Sigmoid colon (tissue), 6 donors: ENCODE measurements at regions not wholly inside any gene's neighbourhood (a gene's known extent, or its start where the extent isn't known, plus 50 kb on each side); places are given as distances from the start of the nearest gene placed in this dataset.

Experiments
- DNase-seq: peaks from one replicate; pipeline ENCODE4 v3.0.0-alpha.2; 2019
- H3K27ac ChIP-seq, 4 donors: fragments of 200-600 bp; sonication (generic); one replicate each; pipeline ENCODE4 v1.5.1; 2016 to 2019; ENCODE audit warnings: mild to moderate bottlenecking in 1 of 4
- H3K27me3 ChIP-seq, 3 donors: fragments of 200-600 bp; sonication (generic); one replicate each; pipeline ENCODE4 v1.5.1; 2019; ENCODE audit warnings: mild to moderate bottlenecking in 1 of 3
- H3K36me3 ChIP-seq, 4 donors: fragments of 200-600 bp; sonication (generic); one replicate each; pipeline ENCODE4 v1.5.1; 2016 to 2019
- H3K4me1 ChIP-seq, 4 donors: fragments of 200-600 bp; sonication (generic); one replicate each; pipeline ENCODE4 v1.5.1; 2017 to 2019
- H3K4me3 ChIP-seq, 4 donors: fragments of 200-600 bp; sonication (generic); one replicate each; pipeline ENCODE4 v1.5.1; 2017 to 2019; ENCODE audit warnings: mild to moderate bottlenecking in 2 of 4, moderate library complexity in 1 of 4
- H3K9me3 ChIP-seq, 4 donors: fragments of 200-600 bp in 3 of 4; sonication (generic) in 3 of 4; one replicate each; pipeline versions ENCODE4 v1.5.1 to v1.6.1; 2013 to 2019
- EP300 ChIP-seq, 4 donors: sonication (generic); formaldehyde crosslinking; IDR thresholded peaks; one replicate each; pipeline ENCODE4 v1.6.1; 2017; ENCODE audit warnings: antibody characterized with exemption in 4 of 4
- POLR2A ChIP-seq, 2 donors: fragments of 450-650 bp; IDR thresholded peaks; one replicate each; pipeline ENCODE4 v1.6.1; 2016; ENCODE audit warnings: antibody characterized with exemption in 2 of 2, mild to moderate bottlenecking in 2 of 2, moderate library complexity in 2 of 2
- POLR2AphosphoS5 ChIP-seq, 4 donors: sonication (generic); formaldehyde crosslinking; IDR thresholded peaks; one replicate each; pipeline ENCODE4 v1.6.1; 2017; ENCODE audit warnings: antibody characterized with exemption in 4 of 4
- WGBS, 2 donors: extraction: QIAGEN DNeasy Blood & Tissue Kit; methylation state at CpG; one replicate each; pipeline ENCODE4 v1.1.7; 2013; 5-methylcytosine and 5-hydroxymethylcytosine counted together
- intact Hi-C: fragments of 100-400 bp; cut with DNase I; formaldehyde crosslinking; loops from one replicate; pipeline ENCODE4 v1.15.1; 2023
- small RNA-seq, 3 donors: library from RNA; depleted of rRNA; stranded (forward); fragments of <200 nt; gene quantifications; one replicate each; pipeline ENCODE3, GENCODE V24; 2016
- TF ChIP-seq, protein P1 (sequence below), 4 experiments: fragments of 450-650 bp in 3 of 4; fragments of 200-600 bp in 1 of 4; IDR thresholded peaks; one replicate each; pipeline ENCODE4 v1.5.1; 2016 to 2019; ENCODE audit warnings: antibody characterized with exemption in 4 of 4, mild to moderate bottlenecking in 3 of 4, moderate library complexity in 2 of 4
- donor health status: healthy with polysubstance abuse.
- donor health status: healthy.

DNA sequence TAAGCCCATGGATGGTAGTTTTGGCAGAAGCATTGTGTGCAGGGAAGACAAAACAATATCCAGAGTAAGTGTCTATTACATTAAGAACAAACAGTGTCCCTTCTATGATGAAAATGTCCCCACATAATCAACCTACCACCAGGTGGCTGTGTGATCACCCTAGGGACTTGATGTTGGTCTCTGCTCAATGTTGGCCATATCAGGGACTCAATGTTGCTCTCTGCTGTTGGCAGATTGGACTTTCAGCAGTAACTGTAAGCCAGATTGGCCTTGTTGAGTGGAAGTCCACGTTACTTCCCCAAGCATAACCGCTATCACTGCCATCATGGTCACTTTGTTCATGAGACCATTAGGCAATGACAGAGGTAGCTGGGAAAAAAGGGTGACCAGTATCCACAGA, 52.8 kb upstream of the PRSS3 start:
- 83 to 88% methylated on average over 2 of the region's 2 CpGs for WGBS, 2 donors
- no peaks in the 10 kb centered on the region for H3K4me1 ChIP-seq
- H3K27me3 ChIP-seq, result no peaks in the 10 kb centered on the region
- H3K27ac ChIP-seq, result no peak overlapping the region
- DNase-seq, result no peak
- intact Hi-C loops, result no loop called here
- no peak overlapping the region for H3K4me3 ChIP-seq
- H3K36me3 ChIP-seq, result no peaks in the 10 kb centered on the region
- no peaks in the 10 kb centered on the region for H3K9me3 ChIP-seq
- TF ChIP-seq POLR2AphosphoS5 (IDR thresholded peaks at IDR 0.05), result no peak
- no peak for TF ChIP-seq EP300 (IDR thresholded peaks at IDR 0.05)
- TF ChIP-seq POLR2A (IDR thresholded peaks at IDR 0.05), result no peak
- TF ChIP-seq, protein P1, sequence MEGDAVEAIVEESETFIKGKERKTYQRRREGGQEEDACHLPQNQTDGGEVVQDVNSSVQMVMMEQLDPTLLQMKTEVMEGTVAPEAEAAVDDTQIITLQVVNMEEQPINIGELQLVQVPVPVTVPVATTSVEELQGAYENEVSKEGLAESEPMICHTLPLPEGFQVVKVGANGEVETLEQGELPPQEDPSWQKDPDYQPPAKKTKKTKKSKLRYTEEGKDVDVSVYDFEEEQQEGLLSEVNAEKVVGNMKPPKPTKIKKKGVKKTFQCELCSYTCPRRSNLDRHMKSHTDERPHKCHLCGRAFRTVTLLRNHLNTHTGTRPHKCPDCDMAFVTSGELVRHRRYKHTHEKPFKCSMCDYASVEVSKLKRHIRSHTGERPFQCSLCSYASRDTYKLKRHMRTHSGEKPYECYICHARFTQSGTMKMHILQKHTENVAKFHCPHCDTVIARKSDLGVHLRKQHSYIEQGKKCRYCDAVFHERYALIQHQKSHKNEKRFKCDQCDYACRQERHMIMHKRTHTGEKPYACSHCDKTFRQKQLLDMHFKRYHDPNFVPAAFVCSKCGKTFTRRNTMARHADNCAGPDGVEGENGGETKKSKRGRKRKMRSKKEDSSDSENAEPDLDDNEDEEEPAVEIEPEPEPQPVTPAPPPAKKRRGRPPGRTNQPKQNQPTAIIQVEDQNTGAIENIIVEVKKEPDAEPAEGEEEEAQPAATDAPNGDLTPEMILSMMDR (IDR thresholded peaks at IDR 0.05), result no peak

Small RNA genes in the stretch of these regions (small RNA-seq; reads per million reads assigned to genes)
- gene TRBV22OR9-2, result 0 reads per million in 3 donors
- gene TRBV26OR9-2, result 0 reads per million in 3 donors
